ENCODE measurements at regions not wholly inside any gene's neighbourhood (a gene's known extent, or its start where the extent isn't known, plus 50 kb on each side); places are given as distances from the start of the nearest gene placed in this dataset.

DNA sequence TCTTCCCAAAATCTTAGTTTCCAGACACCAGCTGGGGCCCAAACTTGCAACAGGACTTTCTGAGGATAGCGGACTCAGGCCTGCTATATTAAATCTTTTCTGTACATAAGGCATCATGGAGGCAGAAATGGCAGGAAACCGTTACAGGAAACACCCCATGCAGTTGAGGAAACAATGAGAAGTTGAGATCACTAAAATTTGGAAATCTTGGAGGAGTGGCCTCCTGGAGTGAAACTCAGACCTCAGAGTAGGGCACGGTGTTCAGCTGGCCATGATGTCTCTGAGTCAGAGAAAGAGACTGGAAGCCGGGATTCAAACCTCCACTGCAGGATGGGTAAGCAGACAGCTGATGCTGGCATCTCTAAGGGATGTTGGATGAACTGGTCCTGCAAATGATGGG, 372.6 kb upstream of the CTSO start:
- DNase-seq (no peak), ATAC-seq (ENCODE audit: low read depth) (no peak)
- ChIA-PET CTCF (no interaction called here), POLR2A (ENCODE audit: unreplicated experiment) (no interaction called here)
- no peak overlapping the region for H3K4me2 ChIP-seq (ENCODE audit: low read depth, low read length)
- no peaks in the 10 kb centered on the region for H4K20me1 ChIP-seq (ENCODE audit: insufficient read depth, low read length)
- H4K8ac ChIP-seq (ENCODE audit: low read depth in 2 of 2, low read length in 2 of 2), result no peak overlapping the region
- H2BK120ac ChIP-seq (ENCODE audit: low read depth, low read length), result no peak overlapping the region
- H2AK5ac ChIP-seq (ENCODE audit: low read depth, low read length), result no peak overlapping the region
- no peak overlapping the region for H2BK5ac ChIP-seq (ENCODE audit: low read depth, low read length, poor library complexity, severe bottlenecking)
- H3K4ac ChIP-seq (ENCODE audit: low read depth, low read length), result no peak overlapping the region
- H3K36me3 ChIP-seq (ENCODE audit: control insufficient read depth, insufficient read depth, low read length), result no peaks in the 10 kb centered on the region
- H2BK20ac ChIP-seq (ENCODE audit: low read depth, low read length), result no peak overlapping the region
- H3K23ac ChIP-seq (ENCODE audit: low read depth, low read length), result no peak overlapping the region
- no peak overlapping the region for H3K9ac ChIP-seq (ENCODE audit: low read depth, low read length)
- intact Hi-C loops (cut with micrococcal nuclease) (no loop called here), in situ Hi-C loops (cut with MboI; ENCODE audit: low sequenced_read_pairs) (no loop called here), dilution Hi-C loops (cut with HindIII; ENCODE audit: low sequenced_read_pairs, unreplicated experiment) (no loop called here)
- H3K27ac ChIP-seq (ENCODE audit: insufficient read depth, low read length), result no peak overlapping the region
- WGBS, 2 experiments (ENCODE audit: extremely low coverage in 2 of 2, insufficient read length in 1 of 2), result 84% methylated on average over 2 of the region's 4 CpGs; no CpG with 5 or more reads in 1 of the 2 experiments
- no peaks in the 10 kb centered on the region for H3K9me3 ChIP-seq (ENCODE audit: control insufficient read depth, insufficient read depth, low read length)
- H2AK9ac ChIP-seq (replicated peaks; ENCODE audit: low read depth, low read length, poor library complexity), result no peak overlapping the region
- H3K14ac ChIP-seq (replicated peaks; ENCODE audit: low read depth, low read length), result no peak overlapping the region
- TF ChIP-seq, protein P1, sequence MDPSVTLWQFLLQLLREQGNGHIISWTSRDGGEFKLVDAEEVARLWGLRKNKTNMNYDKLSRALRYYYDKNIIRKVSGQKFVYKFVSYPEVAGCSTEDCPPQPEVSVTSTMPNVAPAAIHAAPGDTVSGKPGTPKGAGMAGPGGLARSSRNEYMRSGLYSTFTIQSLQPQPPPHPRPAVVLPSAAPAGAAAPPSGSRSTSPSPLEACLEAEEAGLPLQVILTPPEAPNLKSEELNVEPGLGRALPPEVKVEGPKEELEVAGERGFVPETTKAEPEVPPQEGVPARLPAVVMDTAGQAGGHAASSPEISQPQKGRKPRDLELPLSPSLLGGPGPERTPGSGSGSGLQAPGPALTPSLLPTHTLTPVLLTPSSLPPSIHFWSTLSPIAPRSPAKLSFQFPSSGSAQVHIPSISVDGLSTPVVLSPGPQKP (IDR thresholded peaks at IDR 0.05; ENCODE audit: borderline replicate concordance, low read depth, low read length), result no peak
- TF ChIP-seq CEBPB (IDR thresholded peaks at IDR 0.05; ENCODE audit: low read depth, low read length) (no peak), MAFK (IDR thresholded peaks at IDR 0.05; ENCODE audit: low read depth, low read length) (no peak)
- TF ChIP-seq, protein P2, sequence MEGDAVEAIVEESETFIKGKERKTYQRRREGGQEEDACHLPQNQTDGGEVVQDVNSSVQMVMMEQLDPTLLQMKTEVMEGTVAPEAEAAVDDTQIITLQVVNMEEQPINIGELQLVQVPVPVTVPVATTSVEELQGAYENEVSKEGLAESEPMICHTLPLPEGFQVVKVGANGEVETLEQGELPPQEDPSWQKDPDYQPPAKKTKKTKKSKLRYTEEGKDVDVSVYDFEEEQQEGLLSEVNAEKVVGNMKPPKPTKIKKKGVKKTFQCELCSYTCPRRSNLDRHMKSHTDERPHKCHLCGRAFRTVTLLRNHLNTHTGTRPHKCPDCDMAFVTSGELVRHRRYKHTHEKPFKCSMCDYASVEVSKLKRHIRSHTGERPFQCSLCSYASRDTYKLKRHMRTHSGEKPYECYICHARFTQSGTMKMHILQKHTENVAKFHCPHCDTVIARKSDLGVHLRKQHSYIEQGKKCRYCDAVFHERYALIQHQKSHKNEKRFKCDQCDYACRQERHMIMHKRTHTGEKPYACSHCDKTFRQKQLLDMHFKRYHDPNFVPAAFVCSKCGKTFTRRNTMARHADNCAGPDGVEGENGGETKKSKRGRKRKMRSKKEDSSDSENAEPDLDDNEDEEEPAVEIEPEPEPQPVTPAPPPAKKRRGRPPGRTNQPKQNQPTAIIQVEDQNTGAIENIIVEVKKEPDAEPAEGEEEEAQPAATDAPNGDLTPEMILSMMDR (conservative IDR thresholded peaks at IDR 0.05; ENCODE audit: low read depth, low read length), result no peak
- no peak overlapping the region for H3K4me3 ChIP-seq (ENCODE audit: insufficient read depth, low read depth, low read length)
- H2BK15ac ChIP-seq (ENCODE audit: low read depth, low read length), result no peak overlapping the region
- no peak overlapping the region for H2AFZ ChIP-seq (replicated peaks; ENCODE audit: low read length, poor library complexity)
- no peak overlapping the region for H4K91ac ChIP-seq (ENCODE audit: insufficient read depth, low read depth, low read length)
- no peak overlapping the region for H3K56ac ChIP-seq (ENCODE audit: extremely low read depth, insufficient read depth, low read length)
- no peak overlapping the region for H3K18ac ChIP-seq (ENCODE audit: low read depth, low read length)
- H3K4me1 ChIP-seq (ENCODE audit: control insufficient read depth, insufficient read depth, low read length), result peaks cover under 1% of the 10 kb centered on the region
- no TSS peak for BruUV-seq (replicated peaks)
- H3K27me3 ChIP-seq (ENCODE audit: control insufficient read depth, insufficient read depth, low read length), result no peaks in the 10 kb centered on the region
- H3K79me1 ChIP-seq (ENCODE audit: low read depth in 1 of 2, low read length in 2 of 2), result no peaks in the 10 kb centered on the region
- no peak overlapping the region for H4K5ac ChIP-seq (ENCODE audit: low read depth, low read length)
- H3K9me1 ChIP-seq (ENCODE audit: insufficient read depth, low read length), result no peaks in the 10 kb centered on the region
